Lower leg skin (tissue), 4 donors: ENCODE measurements at regions not wholly inside any gene's neighbourhood (a gene's known extent, or its start where the extent isn't known, plus 50 kb on each side); places are given as distances from the start of the nearest gene placed in this dataset.

Experiments used
- DNase-seq, 2 donors: peaks; one replicate each; pipeline ENCODE4 v3.0.0-alpha.2; 2019; ENCODE audit warnings: low spot score in 2 of 2
- H3K4me3 ChIP-seq: fragments of 200-600 bp; sonication (generic); 2 replicates; pipeline ENCODE4 v1.5.1; 2017; ENCODE audit warnings: mild to moderate bottlenecking, low read depth; ENCODE audit not compliant: poor library complexity, severe bottlenecking
- POLR2A ChIP-seq, 2 donors: fragments of 450-650 bp; IDR thresholded peaks; one replicate each; pipeline ENCODE4 v1.6.1; 2016 to 2017; ENCODE audit warnings: antibody characterized with exemption in 2 of 2, mild to moderate bottlenecking in 1 of 2, moderate library complexity in 1 of 2
- WGBS, 2 donors: methylation state at CpG; one replicate each; pipeline ENCODE4 v1.1.5; 2018; 5-methylcytosine and 5-hydroxymethylcytosine counted together
- intact Hi-C: fragments of 100-400 bp; cut with DNase I; formaldehyde crosslinking; loops from one replicate; pipeline ENCODE4 v1.15.0; 2023; ENCODE audit warnings: low total_unique reads
- TF ChIP-seq, protein P1 (sequence below), 3 donors: fragments of 450-650 bp; IDR thresholded peaks; one replicate each; pipeline ENCODE4 v1.5.1; 2016; ENCODE audit warnings: antibody characterized with exemption in 3 of 3, mild to moderate bottlenecking in 3 of 3, moderate library complexity in 2 of 3

DNA sequence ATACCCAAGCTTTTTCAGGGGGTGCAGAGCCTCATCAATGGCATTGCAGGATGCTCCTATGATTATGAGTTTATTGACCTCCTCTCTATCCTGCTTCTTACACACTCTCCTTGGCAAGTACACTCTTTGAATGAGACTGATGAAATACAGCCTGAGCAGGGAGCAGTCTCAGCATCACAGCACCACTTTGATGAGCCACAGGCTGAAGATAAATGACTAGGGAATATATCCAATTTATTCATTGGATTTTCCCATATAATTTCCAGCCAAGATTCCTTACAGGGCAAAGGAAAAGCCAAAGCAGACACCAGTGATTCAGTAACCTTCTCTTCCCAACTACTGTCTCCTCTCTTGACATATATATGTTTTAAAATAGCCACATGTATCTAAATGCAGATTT is 79.2 kb downstream of the CASP12 start:
- no peak for TF ChIP-seq POLR2A (IDR thresholded peaks at IDR 0.05)
- H3K4me3 ChIP-seq = no peak overlapping the region
- intact Hi-C loops = no loop called here
- no peak for DNase-seq

- intact Hi-C loops = no loop called here
- 79 to 90% methylated on average over 3 of the region's 3 CpGs for WGBS, 2 donors
- TF ChIP-seq POLR2A (IDR thresholded peaks at IDR 0.05) = no peak
- TF ChIP-seq, protein P1, sequence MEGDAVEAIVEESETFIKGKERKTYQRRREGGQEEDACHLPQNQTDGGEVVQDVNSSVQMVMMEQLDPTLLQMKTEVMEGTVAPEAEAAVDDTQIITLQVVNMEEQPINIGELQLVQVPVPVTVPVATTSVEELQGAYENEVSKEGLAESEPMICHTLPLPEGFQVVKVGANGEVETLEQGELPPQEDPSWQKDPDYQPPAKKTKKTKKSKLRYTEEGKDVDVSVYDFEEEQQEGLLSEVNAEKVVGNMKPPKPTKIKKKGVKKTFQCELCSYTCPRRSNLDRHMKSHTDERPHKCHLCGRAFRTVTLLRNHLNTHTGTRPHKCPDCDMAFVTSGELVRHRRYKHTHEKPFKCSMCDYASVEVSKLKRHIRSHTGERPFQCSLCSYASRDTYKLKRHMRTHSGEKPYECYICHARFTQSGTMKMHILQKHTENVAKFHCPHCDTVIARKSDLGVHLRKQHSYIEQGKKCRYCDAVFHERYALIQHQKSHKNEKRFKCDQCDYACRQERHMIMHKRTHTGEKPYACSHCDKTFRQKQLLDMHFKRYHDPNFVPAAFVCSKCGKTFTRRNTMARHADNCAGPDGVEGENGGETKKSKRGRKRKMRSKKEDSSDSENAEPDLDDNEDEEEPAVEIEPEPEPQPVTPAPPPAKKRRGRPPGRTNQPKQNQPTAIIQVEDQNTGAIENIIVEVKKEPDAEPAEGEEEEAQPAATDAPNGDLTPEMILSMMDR (IDR thresholded peaks at IDR 0.05) = no peak
- no peak overlapping the region for H3K4me3 ChIP-seq
- DNase-seq = no peak
These were observed 80.3 kb downstream of the CASP12 start for GRCh38 chr11:104817973-104818372.

DNA sequence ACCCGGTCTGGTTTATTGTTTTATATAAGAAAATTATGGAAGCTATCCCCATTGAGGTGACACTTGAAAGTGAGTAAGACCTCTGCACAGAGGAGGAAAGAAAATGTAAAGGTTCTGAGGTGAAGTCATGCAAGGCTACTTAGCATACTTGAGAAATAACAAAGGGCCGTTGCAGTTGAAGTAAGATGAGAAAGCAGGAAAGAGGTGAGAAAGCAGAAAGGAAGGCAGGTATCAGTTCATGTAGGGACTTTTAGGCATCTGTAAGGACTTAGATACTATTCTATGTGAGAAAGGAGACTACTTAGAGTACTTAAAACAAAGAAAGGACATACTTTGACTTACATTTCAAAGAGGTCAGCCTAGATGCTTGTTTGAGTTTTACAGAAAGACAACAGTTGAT is 84.7 kb downstream of the CASP12 start:
- no peak for DNase-seq

GRCh38 chr11:104812103-104812788 is 86.0 kb downstream of the CASP12 start:
- WGBS, 2 donors = 73 to 84% methylated on average over 8 of the region's 8 CpGs
- intact Hi-C loops = no loop called here
- no peak for DNase-seq
- TF ChIP-seq, protein P1 (IDR thresholded peaks at IDR 0.05) = no peak
- no peak for TF ChIP-seq POLR2A (IDR thresholded peaks at IDR 0.05)
- no peak overlapping the region for H3K4me3 ChIP-seq

More for the DNA sequence above, 84.7 kb downstream of the CASP12 start:
- WGBS, 2 donors = 92 to 93% methylated on average over 2 of the region's 2 CpGs
- no peak overlapping the region for H3K4me3 ChIP-seq
- intact Hi-C loops = no loop called here
- TF ChIP-seq, protein P1 (IDR thresholded peaks at IDR 0.05) = no peak
- TF ChIP-seq POLR2A (IDR thresholded peaks at IDR 0.05) = no peak

DNA sequence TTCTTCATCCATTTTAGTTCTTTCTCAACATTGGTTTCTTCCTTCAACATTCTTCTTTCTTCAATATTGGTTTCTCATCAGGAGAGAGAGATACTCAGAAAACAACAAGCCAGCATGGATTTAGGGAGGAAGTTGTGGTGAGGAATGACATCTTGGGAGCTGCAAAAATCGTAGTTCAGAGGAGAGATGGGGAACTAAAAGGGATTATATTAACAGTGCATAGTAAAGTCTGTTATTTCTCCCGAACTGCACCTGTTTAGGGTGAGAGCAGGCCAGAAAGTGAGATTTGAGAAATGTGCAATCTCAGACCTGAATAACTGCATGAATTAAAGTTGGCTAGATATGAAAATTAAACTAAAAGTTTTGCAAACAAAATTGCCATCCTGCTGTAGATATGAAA is 94.5 kb downstream of the CASP12 start:
- intact Hi-C loops = no loop called here
- WGBS, 2 donors = 73 to 74% methylated on average over 2 of the region's 2 CpGs
- no peak for DNase-seq
- H3K4me3 ChIP-seq = no peak overlapping the region
- TF ChIP-seq, protein P1 (IDR thresholded peaks at IDR 0.05) = no peak
- TF ChIP-seq POLR2A (IDR thresholded peaks at IDR 0.05) = no peak

GRCh38 chr11:104799251-104799650 is 99.0 kb downstream of the CASP12 start:
- 93 to 100% methylated on average over 1 of the region's 1 CpG for WGBS, 2 donors
- TF ChIP-seq POLR2A (IDR thresholded peaks at IDR 0.05) = no peak
- TF ChIP-seq, protein P1 (IDR thresholded peaks at IDR 0.05) = no peak
- intact Hi-C loops = no loop called here
- H3K4me3 ChIP-seq = no peak overlapping the region
- no peak for DNase-seq
